MCF 10A (cell line): ENCODE measurements at regions not wholly inside any gene's neighbourhood (a gene's known extent, or its start where the extent isn't known, plus 50 kb on each side); places are given as distances from the start of the nearest gene placed in this dataset.

ENCODE experiments used
- BruUV-seq: library from RNA; stranded (reverse); fragments of 400-500 nt; replicated peaks from 2 replicates; lab custom pipeline; 2021; lab: Mats Ljungman, UMichigan
- CTCF ChIA-PET: fragments of 300-600 bp; sonication (Branson Sonifier 250); formaldehyde crosslinking; extraction: SDS; loops from one replicate; lab custom pipeline; 2021; ENCODE audit warnings: antibody characterized with exemption, inconsistent platforms; lab: Yijun Ruan, JAX
- POLR2A ChIA-PET: fragments of 300-600, 350-650 bp; sonication (Branson Sonifier 250); formaldehyde crosslinking; extraction: SDS; loops from one replicate; lab custom pipeline; 2020; ENCODE audit warnings: antibody characterized with exemption, inconsistent platforms; lab: Yijun Ruan, JAX
- DNase-seq: peaks from one replicate; pipeline ENCODE4 v3.0.0-alpha.2; 2018; ENCODE audit not compliant: unreplicated experiment
- H3K27ac Mint-ChIP-seq: one replicate; pipeline ENCODE4 v1.8.0; 2022; ENCODE audit warnings: mild to moderate bottlenecking, low read depth, mixed read lengths; ENCODE audit not compliant: unreplicated experiment
- H3K27me3 Mint-ChIP-seq: one replicate; pipeline ENCODE4 v1.8.0; 2022; ENCODE audit warnings: mixed read lengths; ENCODE audit not compliant: insufficient read depth, unreplicated experiment
- H3K36me3 Mint-ChIP-seq: one replicate; pipeline ENCODE4 v1.8.0; 2022; ENCODE audit warnings: mild to moderate bottlenecking, moderate library complexity, mixed read lengths; ENCODE audit not compliant: insufficient read depth, unreplicated experiment
- H3K4me1 Mint-ChIP-seq: one replicate; pipeline ENCODE4 v1.8.0; 2022; ENCODE audit warnings: mixed read lengths; ENCODE audit not compliant: insufficient read depth, unreplicated experiment
- H3K4me3 Mint-ChIP-seq: one replicate; pipeline ENCODE4 v1.8.0; 2022; ENCODE audit warnings: mild to moderate bottlenecking, moderate library complexity, mixed read lengths; ENCODE audit not compliant: unreplicated experiment
- H3K9me3 Mint-ChIP-seq: one replicate; pipeline ENCODE4 v1.8.0; 2022; ENCODE audit warnings: mixed read lengths; ENCODE audit not compliant: unreplicated experiment
- intact Hi-C: fragments of 100-400 bp; cut with micrococcal nuclease; formaldehyde crosslinking; loops from 2 replicates; pipeline ENCODE4 v1.14.1; 2022
- TF ChIP-seq, protein P1 (sequence below): fragments of 200-600 bp; IDR thresholded peaks from one replicate; pipeline ENCODE4 v1.8.0; 2022; ENCODE audit warnings: antibody characterized with exemption, mild to moderate bottlenecking; ENCODE audit not compliant: unreplicated experiment

DNA sequence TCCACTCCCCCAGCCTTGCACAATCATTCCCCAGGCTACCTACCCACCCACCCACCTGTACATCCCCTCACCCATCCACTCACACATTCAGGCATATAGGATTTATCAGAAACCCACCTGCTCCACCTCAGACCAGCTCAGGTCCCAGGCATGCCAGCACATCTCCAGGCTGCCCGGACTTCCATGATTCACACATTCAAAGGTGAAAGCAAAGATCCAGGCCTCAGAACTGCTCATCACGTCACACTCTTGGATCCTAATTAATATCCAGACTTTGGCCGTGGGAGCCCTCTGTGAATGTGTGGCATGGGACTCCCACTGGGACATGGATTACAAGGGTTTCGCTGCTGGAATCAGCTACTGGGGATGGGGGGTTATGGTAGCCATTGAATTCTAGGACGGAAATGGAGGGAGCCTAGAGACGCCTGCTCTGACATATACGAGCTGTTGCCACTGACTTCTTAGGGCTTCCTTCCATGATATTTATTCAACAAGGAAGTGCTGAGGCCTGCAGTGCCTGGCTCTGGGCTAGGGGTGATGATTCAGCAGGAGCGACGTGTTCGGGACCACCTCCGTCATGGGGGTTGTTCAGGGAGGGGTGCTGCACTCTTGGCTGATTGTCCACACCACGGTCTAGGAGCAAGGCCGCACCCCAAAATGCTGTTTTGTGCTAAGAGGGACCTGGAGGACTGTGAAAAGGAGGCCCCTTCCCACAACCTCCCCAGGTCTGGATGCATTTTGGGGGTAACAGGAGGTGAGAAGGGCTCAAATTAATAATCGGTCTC is 56.9 kb upstream of the ADRA2C start:
- intact Hi-C loops: no loop called here
- no peak overlapping the region for H3K27ac Mint-ChIP-seq
- no TSS peak for BruUV-seq
- TF ChIP-seq, protein P1, sequence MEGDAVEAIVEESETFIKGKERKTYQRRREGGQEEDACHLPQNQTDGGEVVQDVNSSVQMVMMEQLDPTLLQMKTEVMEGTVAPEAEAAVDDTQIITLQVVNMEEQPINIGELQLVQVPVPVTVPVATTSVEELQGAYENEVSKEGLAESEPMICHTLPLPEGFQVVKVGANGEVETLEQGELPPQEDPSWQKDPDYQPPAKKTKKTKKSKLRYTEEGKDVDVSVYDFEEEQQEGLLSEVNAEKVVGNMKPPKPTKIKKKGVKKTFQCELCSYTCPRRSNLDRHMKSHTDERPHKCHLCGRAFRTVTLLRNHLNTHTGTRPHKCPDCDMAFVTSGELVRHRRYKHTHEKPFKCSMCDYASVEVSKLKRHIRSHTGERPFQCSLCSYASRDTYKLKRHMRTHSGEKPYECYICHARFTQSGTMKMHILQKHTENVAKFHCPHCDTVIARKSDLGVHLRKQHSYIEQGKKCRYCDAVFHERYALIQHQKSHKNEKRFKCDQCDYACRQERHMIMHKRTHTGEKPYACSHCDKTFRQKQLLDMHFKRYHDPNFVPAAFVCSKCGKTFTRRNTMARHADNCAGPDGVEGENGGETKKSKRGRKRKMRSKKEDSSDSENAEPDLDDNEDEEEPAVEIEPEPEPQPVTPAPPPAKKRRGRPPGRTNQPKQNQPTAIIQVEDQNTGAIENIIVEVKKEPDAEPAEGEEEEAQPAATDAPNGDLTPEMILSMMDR: no peak
- no peaks in the 10 kb centered on the region for H3K36me3 Mint-ChIP-seq
- no peaks in the 10 kb centered on the region for H3K9me3 Mint-ChIP-seq
- peaks cover 30% of the 10 kb centered on the region for H3K27me3 Mint-ChIP-seq
- CTCF ChIA-PET: no interaction called here
- DNase-seq: no peak
- POLR2A ChIA-PET: no interaction called here
- H3K4me1 Mint-ChIP-seq: no peaks in the 10 kb centered on the region
- no peak overlapping the region for H3K4me3 Mint-ChIP-seq

DNA sequence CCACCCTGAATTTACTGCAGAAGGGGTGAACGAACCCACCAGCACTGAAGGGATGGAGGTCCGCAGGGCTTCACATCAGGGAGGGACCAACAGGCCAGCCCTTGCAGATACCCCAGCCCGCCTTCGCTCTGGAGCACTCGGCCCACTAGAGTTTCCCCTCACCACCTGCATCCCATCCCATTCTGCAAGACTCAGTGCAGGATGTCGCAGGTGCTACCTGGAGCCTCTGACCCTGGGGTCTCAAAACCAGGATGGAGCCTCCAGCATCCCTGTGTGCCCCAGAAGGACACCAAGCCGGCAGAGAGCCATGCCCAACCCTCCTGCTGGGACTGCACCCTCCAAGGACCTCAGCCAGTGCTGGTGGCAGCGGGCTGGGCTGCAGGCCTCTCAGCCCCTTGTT is 57.6 kb upstream of the ADRA2C start:
- ChIA-PET POLR2A (no interaction called here), CTCF (no interaction called here)
- H3K27me3 Mint-ChIP-seq: peaks cover 36% of the 10 kb centered on the region
- no peaks in the 10 kb centered on the region for H3K9me3 Mint-ChIP-seq
- H3K4me3 Mint-ChIP-seq: no peak overlapping the region
- DNase-seq: no peak
- TF ChIP-seq, protein P1: no peak
- intact Hi-C loops: no loop called here
- H3K4me1 Mint-ChIP-seq: no peaks in the 10 kb centered on the region
- no peak overlapping the region for H3K27ac Mint-ChIP-seq
- BruUV-seq: no TSS peak
- no peaks in the 10 kb centered on the region for H3K36me3 Mint-ChIP-seq

- intact Hi-C loops: no loop called here
- POLR2A ChIA-PET: no interaction called here
- Mint-ChIP-seq H3K36me3 (no peaks in the 10 kb centered on the region), H3K27ac (no peak overlapping the region), H3K9me3 (no peaks in the 10 kb centered on the region), H3K4me3 (no peak overlapping the region), H3K4me1 (no peaks in the 10 kb centered on the region), H3K27me3 (peaks cover 41% of the 10 kb centered on the region)
- TF ChIP-seq, protein P1: no peak
- CTCF ChIA-PET: no interaction called here
- DNase-seq: no peak
- no TSS peak for BruUV-seq
Measured at GRCh38 chr4:3708103-3708510, 58.1 kb upstream of the ADRA2C start.

DNA sequence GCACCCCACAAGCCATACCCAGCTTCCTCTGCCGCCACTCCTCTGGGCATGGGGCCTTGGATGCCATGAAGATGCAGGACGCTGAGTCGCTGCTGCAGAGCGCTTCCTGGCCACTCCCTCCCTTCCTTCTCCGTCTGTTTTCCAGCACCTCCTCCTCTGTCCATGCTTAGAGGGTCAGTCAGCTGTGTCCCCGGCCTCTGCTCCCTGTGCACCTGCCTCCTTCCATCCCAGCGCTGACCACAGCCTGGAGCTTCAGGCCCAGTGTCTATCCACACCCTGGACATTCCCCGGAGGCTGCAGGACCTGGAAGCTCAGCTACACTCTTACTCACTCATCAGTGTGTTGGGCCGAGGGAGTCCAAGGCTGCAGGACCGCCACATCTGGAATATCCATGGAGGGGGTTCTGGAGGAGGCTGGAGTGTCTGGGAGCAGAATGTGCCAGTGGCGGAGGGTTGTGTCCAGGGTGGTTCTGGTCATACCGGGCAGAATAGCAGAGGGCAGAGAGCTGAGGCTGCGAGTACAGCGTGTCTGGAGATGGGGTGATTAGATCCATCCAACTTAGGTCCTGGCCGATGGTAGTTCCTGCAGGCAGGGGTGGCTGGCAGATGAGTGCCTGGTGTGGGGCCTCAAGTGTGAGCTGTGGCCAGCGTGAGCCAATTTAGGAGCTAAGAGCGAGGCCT is 58.6 kb upstream of the ADRA2C start:
- intact Hi-C loops: no loop called here
- CTCF ChIA-PET: no interaction called here
- Mint-ChIP-seq H3K27me3 (peaks cover 46% of the 10 kb centered on the region), H3K9me3 (no peaks in the 10 kb centered on the region), H3K36me3 (no peaks in the 10 kb centered on the region), H3K4me1 (no peaks in the 10 kb centered on the region), H3K4me3 (no peak overlapping the region), H3K27ac (no peak overlapping the region)
- TF ChIP-seq, protein P1: no peak
- DNase-seq: no peak
- POLR2A ChIA-PET: no interaction called here
- BruUV-seq: no TSS peak
